RWPE2 (cell line): ENCODE measurements at regions not wholly inside any gene's neighbourhood (a gene's known extent, or its start where the extent isn't known, plus 50 kb on each side); places are given as distances from the start of the nearest gene placed in this dataset.

Experiments
- ATAC-seq: fragments of 200-7000 bp; cut with Tn5 transposase; 3 replicates; pipeline ENCODE4 v1.9.1; 2021; ENCODE audit warnings: low read depth
- DNase-seq: peaks from one replicate; pipeline ENCODE4 v3.0.0-alpha.2; 2020; ENCODE audit warnings: low spot score
- H3K27ac ChIP-seq: fragments of 450-650 bp; 2 replicates; pipeline ENCODE4 v1.5.1; 2017; ENCODE audit warnings: mild to moderate bottlenecking; ENCODE audit not compliant: poor library complexity, severe bottlenecking
- H3K27me3 ChIP-seq: fragments of 250-450 bp; sonication (Bioruptor Pico); 2 replicates; pipeline ENCODE4 v1.5.1; 2021; ENCODE audit warnings: mild to moderate bottlenecking, moderate library complexity; ENCODE audit not compliant: insufficient read depth, poor library complexity, severe bottlenecking
- H3K36me3 ChIP-seq: fragments of 250-450 bp; sonication (Bioruptor Pico); 2 replicates; pipeline ENCODE4 v1.5.1; 2020; ENCODE audit warnings: low read depth, mild to moderate bottlenecking, moderate library complexity
- H3K4me1 ChIP-seq: fragments of 250-450 bp; sonication (Bioruptor Pico); 2 replicates; pipeline ENCODE4 v1.5.1; 2021; ENCODE audit warnings: mild to moderate bottlenecking, moderate library complexity; ENCODE audit not compliant: insufficient read depth, poor library complexity, severe bottlenecking
- H3K4me3 ChIP-seq: fragments of 250-450 bp; sonication (Bioruptor Pico); 2 replicates; pipeline ENCODE4 v1.5.1; 2021; ENCODE audit warnings: mild to moderate bottlenecking, moderate library complexity; ENCODE audit not compliant: severe bottlenecking
- H3K9me3 ChIP-seq: fragments of 250-450 bp; sonication (Bioruptor Pico); 2 replicates; pipeline ENCODE4 v1.5.1; 2021; ENCODE audit warnings: mild to moderate bottlenecking, moderate library complexity; ENCODE audit not compliant: severe bottlenecking
- CTCF ChIP-seq: fragments of 450-650 bp; IDR thresholded peaks from one replicate; pipeline ENCODE4 v1.5.1; 2017; ENCODE audit warnings: mild to moderate bottlenecking, moderate library complexity; ENCODE audit not compliant: poor library complexity, severe bottlenecking

- DNase-seq, result no peak
These were observed 113.2 kb downstream of the PALM2AKAP2 start for GRCh38 chr9:109893241-109893640.

GRCh38 chr9:109894473-109894872 lies 114.5 kb downstream of the PALM2AKAP2 start:
- DNase-seq (no peak), ATAC-seq (no peak)
- no peaks in the 10 kb centered on the region for H3K36me3 ChIP-seq
- TF ChIP-seq CTCF, result no peak
- no peak overlapping the region for H3K4me3 ChIP-seq
- H3K27me3 ChIP-seq, result no peaks in the 10 kb centered on the region
- peaks cover 7% of the 10 kb centered on the region for H3K4me1 ChIP-seq
- H3K27ac ChIP-seq, result no peak overlapping the region
- H3K9me3 ChIP-seq, result no peaks in the 10 kb centered on the region

More at GRCh38 chr9:109893241-109893640, 113.2 kb downstream of the PALM2AKAP2 start:
- no peak overlapping the region for H3K27ac ChIP-seq
- no peak overlapping the region for H3K4me3 ChIP-seq
- H3K27me3 ChIP-seq, result no peaks in the 10 kb centered on the region
- H3K9me3 ChIP-seq, result no peaks in the 10 kb centered on the region
- no peaks in the 10 kb centered on the region for H3K36me3 ChIP-seq
- H3K4me1 ChIP-seq, result peaks cover 18% of the 10 kb centered on the region
- TF ChIP-seq CTCF, result no peak
- no peak for ATAC-seq

- no peak for TF ChIP-seq CTCF
- H3K9me3 ChIP-seq, result no peaks in the 10 kb centered on the region
- DNase-seq (no peak), ATAC-seq (no peak)
- H3K27me3 ChIP-seq, result no peaks in the 10 kb centered on the region
- H3K27ac ChIP-seq, result no peak overlapping the region
- no peaks in the 10 kb centered on the region for H3K36me3 ChIP-seq
- peaks cover under 1% of the 10 kb centered on the region for H3K4me1 ChIP-seq
- no peak overlapping the region for H3K4me3 ChIP-seq
These were observed 115.1 kb downstream of the PALM2AKAP2 start for GRCh38 chr9:109894921-109895758.

- Histone ChIP-seq H3K36me3 (no peaks in the 10 kb centered on the region), H3K27me3 (no peaks in the 10 kb centered on the region), H3K9me3 (no peaks in the 10 kb centered on the region), H3K27ac (no peak overlapping the region), H3K4me3 (no peak overlapping the region), H3K4me1 (no peaks in the 10 kb centered on the region)
- no peak for DNase-seq
- TF ChIP-seq CTCF, result no peak
- ATAC-seq, result no peak
These were observed 121.2 kb downstream of the PALM2AKAP2 start for GRCh38 chr9:109901201-109901600.

- Histone ChIP-seq H3K36me3 (no peaks in the 10 kb centered on the region), H3K27ac (no peak overlapping the region), H3K4me3 (no peak overlapping the region), H3K4me1 (no peaks in the 10 kb centered on the region), H3K9me3 (no peaks in the 10 kb centered on the region), H3K27me3 (no peaks in the 10 kb centered on the region)
- TF ChIP-seq CTCF, result peak; percentile 95
- peak; percentile 78 for ATAC-seq
- DNase-seq, result no peak
These were observed 123.6 kb downstream of the PALM2AKAP2 start for GRCh38 chr9:109903515-109904138.
